GM12873 (cell line): ENCODE measurements at regions not wholly inside any gene's neighbourhood (a gene's known extent, or its start where the extent isn't known, plus 50 kb on each side); places are given as distances from the start of the nearest gene placed in this dataset.
A peak's percentile ranks its signal among the peaks of the same experiment; 100 is the strongest.

Experiments
- CTCF ChIP-seq: IDR thresholded peaks from 2 replicates; pipeline ENCODE4 v1.5.1; 2012; ENCODE audit warnings: low read depth, mild to moderate bottlenecking, moderate library complexity, low read length, control low read depth; ENCODE audit not compliant: insufficient read depth; ENCODE audit errors: missing control alignments

GRCh38 chr6:165742047-165742446, 79.0 kb upstream of the PDE10A start:
- TF ChIP-seq CTCF = no peak

DNA sequence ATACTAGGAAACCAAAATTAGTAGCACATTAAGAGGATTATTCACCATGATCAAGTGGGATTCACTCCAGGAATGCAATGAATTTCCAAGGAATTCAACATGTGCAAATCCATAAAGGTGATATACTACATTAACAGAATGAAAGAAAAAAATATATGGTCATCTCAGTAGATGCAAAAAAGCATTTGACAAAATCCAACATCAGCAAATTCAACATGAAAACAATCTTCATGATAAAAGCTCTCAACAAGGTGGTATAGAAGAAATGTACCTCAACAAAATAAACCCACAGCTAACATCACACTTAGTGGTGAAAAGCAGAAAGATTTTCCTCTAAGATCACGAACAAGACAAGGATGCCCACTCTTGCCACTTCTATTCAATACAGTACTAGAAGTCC, 74.4 kb upstream of the PDE10A start:
- TF ChIP-seq CTCF = no peak

GRCh38 chr6:165735065-165735464, 72.0 kb upstream of the PDE10A start:
- no peak for TF ChIP-seq CTCF

DNA sequence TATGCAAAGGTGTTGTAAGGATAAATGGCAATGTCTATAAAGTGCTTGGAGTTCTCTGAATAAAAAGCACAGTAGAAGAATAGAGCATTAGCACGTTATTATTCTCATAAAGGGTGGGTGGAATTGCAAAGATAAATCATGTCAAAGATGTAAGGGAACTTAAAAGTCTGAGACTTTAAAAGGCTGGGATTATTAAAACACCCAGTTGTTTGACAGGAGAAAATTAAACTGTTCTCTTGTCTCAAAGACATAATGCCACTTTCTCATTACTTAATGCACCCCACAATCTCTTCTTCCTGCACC, 70.4 kb upstream of the PDE10A start:
- TF ChIP-seq CTCF = no peak

DNA sequence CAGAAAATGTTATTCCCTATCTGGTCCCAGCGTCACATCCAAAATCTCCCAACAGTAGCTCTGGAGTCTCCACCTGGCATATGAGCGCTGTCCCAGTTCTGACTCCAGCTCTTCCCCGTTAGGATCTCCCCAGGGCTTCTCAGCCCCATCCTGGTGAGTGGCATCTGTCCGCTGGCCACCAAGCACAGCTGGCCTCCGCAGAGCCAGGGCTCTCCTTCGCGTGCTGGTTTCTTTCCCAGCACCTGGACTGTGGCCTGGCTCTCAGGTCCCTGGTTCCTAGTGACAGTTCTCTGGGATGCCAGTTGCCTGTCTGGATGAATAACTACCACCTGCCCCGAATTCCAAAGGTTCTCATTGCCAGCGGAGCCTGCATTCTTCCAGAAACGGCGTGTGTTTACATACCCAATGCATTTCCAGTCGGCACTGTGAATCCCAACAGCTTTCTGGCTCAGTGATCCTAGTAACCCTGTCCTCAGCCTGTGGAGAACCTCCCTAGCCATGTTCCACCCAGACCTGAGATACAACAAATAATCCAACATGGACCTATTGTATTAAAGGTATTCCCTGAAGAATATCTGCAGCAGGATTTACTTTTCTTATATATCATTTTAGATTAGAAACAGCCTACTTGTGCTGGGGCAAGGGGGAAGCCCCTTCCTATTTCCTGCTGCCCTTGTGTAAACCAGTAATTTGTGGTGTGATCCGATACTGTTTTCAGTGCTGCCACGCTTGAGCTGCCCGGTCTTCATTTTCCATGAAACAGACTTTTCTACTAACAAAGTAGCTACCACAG, 69.9 kb upstream of the PDE10A start:
- TF ChIP-seq CTCF = no peak

- peak; percentile 63 for TF ChIP-seq CTCF
Measured at GRCh38 chr6:165729307-165729936, 66.4 kb upstream of the PDE10A start.

- no peak for TF ChIP-seq CTCF
Measured at GRCh38 chr6:165728216-165728615, 65.2 kb upstream of the PDE10A start.
